OCI-LY3 (cell line): ENCODE measurements at regions not wholly inside any gene's neighbourhood (a gene's known extent, or its start where the extent isn't known, plus 50 kb on each side); places are given as distances from the start of the nearest gene placed in this dataset.

Experiments used
- H2AFZ ChIP-seq: fragments of 200-600, 300-600 bp; shearing (Covaris generic); 2 replicates; pipeline ENCODE4 v1.6.0; 2014; ENCODE audit warnings: antibody characterized with exemption, low read depth, low read length
- H3K27ac ChIP-seq: fragments of 200-600, 300-600 bp; sonication (generic); 2 replicates; pipeline ENCODE4 v1.5.1; 2014; ENCODE audit warnings: mild to moderate bottlenecking, low read length, moderate library complexity, mixed read lengths
- H3K27me3 ChIP-seq: fragments of 200-600, 300-600 bp; sonication (generic); 2 replicates; pipeline ENCODE4 v1.6.1; 2014; ENCODE audit warnings: low read depth, low read length, mixed read lengths
- H3K36me3 ChIP-seq: fragments of 200-600, 300-600 bp; sonication (generic); replicated peaks from 2 replicates; pipeline ENCODE3; 2014; ENCODE audit warnings: low read depth, low read length, mixed read lengths
- H3K4me1 ChIP-seq: fragments of 300-600, 200-600 bp; sonication (generic); 2 replicates; pipeline ENCODE4 v1.6.1; 2014; ENCODE audit warnings: low read length, mixed read lengths
- H3K4me2 ChIP-seq: fragments of 200-600, 300-600 bp; sonication (generic); 2 replicates; pipeline ENCODE4 v1.6.1; 2014; ENCODE audit warnings: low read length, mixed read lengths
- H3K4me3 ChIP-seq: fragments of 300-600, 200-600 bp; sonication (generic); 2 replicates; pipeline ENCODE4 v1.5.1; 2014; ENCODE audit warnings: antibody characterized with exemption, mild to moderate bottlenecking, low read length, moderate library complexity
- H3K79me2 ChIP-seq: fragments of 300-600, 200-600 bp; shearing (Covaris generic); 2 replicates; pipeline ENCODE4 v1.6.1; 2014; ENCODE audit warnings: mild to moderate bottlenecking, low read length, mixed read lengths
- H3K9ac ChIP-seq: fragments of 300-600, 200-600 bp; shearing (Covaris generic); 2 replicates; pipeline ENCODE4 v1.6.0; 2014; ENCODE audit warnings: mild to moderate bottlenecking, low read length, moderate library complexity
- H3K9me3 ChIP-seq: fragments of 200-600, 300-600 bp; shearing (Covaris generic); 2 replicates; pipeline ENCODE4 v1.6.1; 2014; ENCODE audit warnings: low read length, mixed read lengths; ENCODE audit not compliant: insufficient read depth
- H4K20me1 ChIP-seq: fragments of 200-600, 300-600 bp; sonication (generic); 2 replicates; pipeline ENCODE4 v1.6.1; 2016; ENCODE audit warnings: low read length, mixed read lengths; ENCODE audit not compliant: insufficient read depth
- CTCF ChIP-seq: fragments of 200-600, 300-600 bp; sonication (generic); IDR thresholded peaks from 2 replicates; pipeline ENCODE4 v1.5.1; 2014; ENCODE audit warnings: antibody characterized with exemption, low read length, low read depth
- EZH2phosphoT487 ChIP-seq: fragments of 200-600 bp; shearing (Covaris generic); IDR thresholded peaks from 2 replicates; pipeline ENCODE4 v1.6.1; 2018; ENCODE audit warnings: antibody characterized with exemption, mixed run types, low read depth

DNA sequence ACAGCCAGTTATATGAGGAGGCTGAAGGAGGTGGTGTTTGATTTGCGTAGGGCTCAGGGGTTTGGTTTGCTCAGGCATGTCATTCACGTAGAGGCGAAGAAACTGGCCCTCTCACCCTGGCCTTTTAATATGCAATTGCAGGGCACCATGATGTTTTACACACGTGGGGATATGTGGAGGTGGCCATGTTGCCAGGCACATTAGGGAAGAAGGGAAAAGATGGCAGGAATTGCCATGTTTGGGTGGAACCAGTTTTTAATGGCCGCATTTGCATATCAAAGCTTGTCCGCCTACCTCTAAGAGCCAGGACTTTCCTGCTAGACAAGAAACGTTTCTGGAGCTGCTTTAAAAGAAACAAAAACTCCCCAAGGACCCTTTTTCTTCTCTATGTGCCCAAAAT is 1483.7 kb upstream of the GOT2 start:
- Histone ChIP-seq H3K27me3 (no peaks in the 10 kb centered on the region), H3K79me2 (no peaks in the 10 kb centered on the region), H4K20me1 (no peaks in the 10 kb centered on the region), H3K9me3 (no peaks in the 10 kb centered on the region), H2AFZ (no peak overlapping the region), H3K9ac (no peak overlapping the region), H3K4me1 (no peaks in the 10 kb centered on the region), H3K4me2 (no peak overlapping the region), H3K27ac (no peak overlapping the region), H3K36me3 (no peaks in the 10 kb centered on the region), H3K4me3 (no peak overlapping the region)
- TF ChIP-seq EZH2phosphoT487 (no peak), CTCF (no peak)

- no peaks in the 10 kb centered on the region for H3K79me2 ChIP-seq
- no peaks in the 10 kb centered on the region for H3K9me3 ChIP-seq
- no peaks in the 10 kb centered on the region for H3K4me1 ChIP-seq
- no peak overlapping the region for H3K27ac ChIP-seq
- no peak overlapping the region for H3K4me3 ChIP-seq
- H2AFZ ChIP-seq = no peak overlapping the region
- H3K9ac ChIP-seq = no peak overlapping the region
- no peak for TF ChIP-seq EZH2phosphoT487
- no peak for TF ChIP-seq CTCF
- no peaks in the 10 kb centered on the region for H4K20me1 ChIP-seq
- no peaks in the 10 kb centered on the region for H3K36me3 ChIP-seq
- no peaks in the 10 kb centered on the region for H3K27me3 ChIP-seq
- no peak overlapping the region for H3K4me2 ChIP-seq
Observed at GRCh38 chr16:60214311-60214710, 1480.2 kb upstream of the GOT2 start.

GRCh38 chr16:60206516-60206915 is 1472.4 kb upstream of the GOT2 start:
- no peaks in the 10 kb centered on the region for H3K36me3 ChIP-seq
- H4K20me1 ChIP-seq = no peaks in the 10 kb centered on the region
- no peak overlapping the region for H2AFZ ChIP-seq
- H3K79me2 ChIP-seq = no peaks in the 10 kb centered on the region
- no peak overlapping the region for H3K4me3 ChIP-seq
- TF ChIP-seq CTCF (no peak), EZH2phosphoT487 (no peak)
- H3K4me2 ChIP-seq = no peak overlapping the region
- no peak overlapping the region for H3K9ac ChIP-seq
- no peaks in the 10 kb centered on the region for H3K9me3 ChIP-seq
- H3K27me3 ChIP-seq = no peaks in the 10 kb centered on the region
- H3K4me1 ChIP-seq = no peaks in the 10 kb centered on the region
- H3K27ac ChIP-seq = no peak overlapping the region

GRCh38 chr16:60204181-60204580 is 1470.1 kb upstream of the GOT2 start:
- Histone ChIP-seq H3K27me3 (no peaks in the 10 kb centered on the region), H3K9me3 (no peaks in the 10 kb centered on the region), H3K4me3 (no peak overlapping the region), H4K20me1 (no peaks in the 10 kb centered on the region), H3K79me2 (no peaks in the 10 kb centered on the region), H2AFZ (no peak overlapping the region), H3K4me1 (no peaks in the 10 kb centered on the region), H3K4me2 (no peak overlapping the region), H3K36me3 (no peaks in the 10 kb centered on the region), H3K27ac (no peak overlapping the region), H3K9ac (no peak overlapping the region)
- TF ChIP-seq CTCF = no peak
- TF ChIP-seq EZH2phosphoT487 = no peak
